Neutrophil (primary cell): ENCODE measurements at regions not wholly inside any gene's neighbourhood (a gene's known extent, or its start where the extent isn't known, plus 50 kb on each side); places are given as distances from the start of the nearest gene placed in this dataset.

Source experiments
- H3K27ac ChIP-seq: fragments of 200-600 bp; sonication (generic); 2 replicates; pipeline ENCODE4 v1.5.1; 2016; ENCODE audit warnings: mild to moderate bottlenecking, moderate library complexity
- H3K27me3 ChIP-seq: fragments of 200-600 bp; sonication (generic); 2 replicates; pipeline ENCODE4 v1.6.0; 2016; ENCODE audit warnings: mild to moderate bottlenecking
- H3K36me3 ChIP-seq: fragments of 200-600 bp; sonication (generic); 2 replicates; pipeline ENCODE4 v1.5.1; 2017
- H3K4me1 ChIP-seq, 2 experiments: fragments of 200-600 bp in 1 of 2; sonication (generic) in 1 of 2; 1 replicate in 1 of 2; 2 replicates in 1 of 2; pipeline versions ENCODE4 v1.5.1 to v1.6.1; 2013 to 2016; ENCODE audit warnings: low read depth in 1 of 2, low read length in 1 of 2, mild to moderate bottlenecking in 1 of 2, moderate library complexity in 1 of 2; ENCODE audit not compliant: control insufficient read depth in 1 of 2, insufficient read depth in 1 of 2
- H3K4me3 ChIP-seq, 2 experiments: fragments of 200-600 bp in 1 of 2; sonication (generic) in 1 of 2; 1 replicate in 1 of 2; 2 replicates in 1 of 2; pipeline ENCODE4 v1.5.1; 2013 to 2016; ENCODE audit warnings: low read depth in 1 of 2, low read length in 1 of 2, mild to moderate bottlenecking in 1 of 2, moderate library complexity in 1 of 2
- H3K9me3 ChIP-seq: fragments of 200-600 bp; sonication (generic); 2 replicates; pipeline ENCODE4 v1.5.1; 2016
- TF ChIP-seq, protein P1 (sequence below): fragments of 200-600 bp; sonication (generic); IDR thresholded peaks from 2 replicates; pipeline ENCODE4 v1.5.1; 2016; ENCODE audit warnings: antibody characterized with exemption

DNA sequence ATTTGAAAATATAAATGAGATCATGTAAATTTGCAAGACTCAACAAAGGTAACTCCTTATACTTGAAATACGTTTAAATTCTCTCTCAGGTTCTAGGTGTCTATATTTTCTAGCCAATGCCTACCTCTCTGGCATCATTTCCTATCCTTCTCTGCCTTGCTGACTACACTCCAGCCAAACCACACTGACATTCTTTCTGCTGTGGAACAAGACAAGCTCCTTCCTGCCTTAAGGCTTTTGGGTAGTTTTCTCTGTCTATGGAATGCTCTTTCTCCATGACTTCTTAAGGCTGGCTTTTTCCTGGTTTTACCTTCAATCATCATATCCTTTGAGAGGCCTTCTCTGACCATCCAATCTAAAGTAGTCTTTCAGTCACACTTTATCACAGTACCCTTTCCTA is 201.0 kb downstream of the SPRY1 start:
- H3K36me3 ChIP-seq: no peaks in the 10 kb centered on the region
- peaks cover 18 to 25% of the 10 kb centered on the region in 2 experiments for H3K4me1 ChIP-seq
- no peaks in the 10 kb centered on the region for H3K27me3 ChIP-seq
- no peak overlapping the region for H3K4me3 ChIP-seq
- H3K27ac ChIP-seq: no peak overlapping the region
- no peaks in the 10 kb centered on the region for H3K9me3 ChIP-seq
- TF ChIP-seq, protein P1, sequence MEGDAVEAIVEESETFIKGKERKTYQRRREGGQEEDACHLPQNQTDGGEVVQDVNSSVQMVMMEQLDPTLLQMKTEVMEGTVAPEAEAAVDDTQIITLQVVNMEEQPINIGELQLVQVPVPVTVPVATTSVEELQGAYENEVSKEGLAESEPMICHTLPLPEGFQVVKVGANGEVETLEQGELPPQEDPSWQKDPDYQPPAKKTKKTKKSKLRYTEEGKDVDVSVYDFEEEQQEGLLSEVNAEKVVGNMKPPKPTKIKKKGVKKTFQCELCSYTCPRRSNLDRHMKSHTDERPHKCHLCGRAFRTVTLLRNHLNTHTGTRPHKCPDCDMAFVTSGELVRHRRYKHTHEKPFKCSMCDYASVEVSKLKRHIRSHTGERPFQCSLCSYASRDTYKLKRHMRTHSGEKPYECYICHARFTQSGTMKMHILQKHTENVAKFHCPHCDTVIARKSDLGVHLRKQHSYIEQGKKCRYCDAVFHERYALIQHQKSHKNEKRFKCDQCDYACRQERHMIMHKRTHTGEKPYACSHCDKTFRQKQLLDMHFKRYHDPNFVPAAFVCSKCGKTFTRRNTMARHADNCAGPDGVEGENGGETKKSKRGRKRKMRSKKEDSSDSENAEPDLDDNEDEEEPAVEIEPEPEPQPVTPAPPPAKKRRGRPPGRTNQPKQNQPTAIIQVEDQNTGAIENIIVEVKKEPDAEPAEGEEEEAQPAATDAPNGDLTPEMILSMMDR: no peak

DNA sequence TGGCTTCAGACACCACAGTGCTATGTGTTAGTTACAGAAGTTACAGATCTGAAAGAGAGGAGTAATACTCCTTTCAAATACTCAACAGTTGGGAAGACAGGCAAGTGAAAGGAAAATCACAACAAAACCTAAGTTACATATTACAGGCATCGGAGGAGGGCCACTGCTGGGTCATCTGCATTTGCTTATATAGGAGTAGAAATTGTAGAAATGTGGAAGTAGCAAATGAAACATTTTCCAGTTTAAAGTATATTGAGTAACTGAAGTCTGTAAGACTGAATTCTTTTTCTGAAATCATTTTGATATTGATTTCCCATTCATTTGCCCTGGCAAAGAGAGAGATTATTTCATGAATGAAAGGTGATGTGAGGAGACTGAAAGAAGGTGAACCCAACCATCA is 201.7 kb downstream of the SPRY1 start:
- no peak overlapping the region for H3K4me3 ChIP-seq
- H3K36me3 ChIP-seq: no peaks in the 10 kb centered on the region
- TF ChIP-seq, protein P1: no peak
- no peaks in the 10 kb centered on the region for H3K9me3 ChIP-seq
- H3K27me3 ChIP-seq: no peaks in the 10 kb centered on the region
- no peak overlapping the region for H3K27ac ChIP-seq
- H3K4me1 ChIP-seq: peaks cover 18 to 25% of the 10 kb centered on the region in 2 experiments

DNA sequence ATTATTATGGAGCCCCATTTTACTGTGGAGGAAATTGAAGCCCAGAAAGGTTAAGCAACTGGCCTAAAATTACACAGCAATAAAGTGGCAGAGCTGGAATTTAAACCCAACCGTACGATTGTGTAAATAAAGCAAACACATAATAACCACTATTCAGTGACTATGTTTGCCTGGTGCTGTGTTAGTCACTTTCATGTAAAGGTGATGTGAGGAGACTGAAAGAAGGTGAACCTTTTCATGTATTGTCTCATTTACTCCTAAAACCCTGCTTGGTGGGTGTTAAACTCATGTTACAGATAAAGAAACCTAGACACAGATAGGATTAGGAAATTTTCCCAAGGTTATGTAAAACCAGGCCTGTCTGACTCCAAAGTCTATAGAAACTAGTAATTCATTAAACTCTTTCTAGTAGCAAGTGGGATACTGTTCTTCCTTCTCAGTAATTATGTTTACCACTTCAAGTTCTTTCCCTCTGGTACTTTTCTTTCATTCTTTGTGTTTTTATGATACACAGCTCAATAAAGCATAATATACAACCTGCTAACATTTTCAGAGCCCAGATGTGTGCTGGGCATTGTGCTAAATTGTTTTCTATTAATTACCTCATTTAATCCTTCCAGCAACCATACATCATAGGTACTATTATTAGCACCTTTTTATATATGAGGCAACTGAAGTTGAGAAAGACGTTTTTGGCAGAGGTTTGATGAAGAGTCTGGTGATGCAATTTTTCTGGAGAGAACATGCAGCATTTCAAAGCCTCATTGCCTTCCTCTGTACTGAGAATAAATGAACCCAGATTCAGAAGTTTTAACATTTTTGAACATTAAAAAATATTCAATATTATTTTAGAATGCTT is 202.7 kb downstream of the SPRY1 start:
- peaks cover 18 to 25% of the 10 kb centered on the region in 2 experiments for H3K4me1 ChIP-seq
- no peaks in the 10 kb centered on the region for H3K36me3 ChIP-seq
- TF ChIP-seq, protein P1: no peak
- no peak overlapping the region for H3K27ac ChIP-seq
- H3K9me3 ChIP-seq: no peaks in the 10 kb centered on the region
- H3K4me3 ChIP-seq: no peak overlapping the region
- no peaks in the 10 kb centered on the region for H3K27me3 ChIP-seq

DNA sequence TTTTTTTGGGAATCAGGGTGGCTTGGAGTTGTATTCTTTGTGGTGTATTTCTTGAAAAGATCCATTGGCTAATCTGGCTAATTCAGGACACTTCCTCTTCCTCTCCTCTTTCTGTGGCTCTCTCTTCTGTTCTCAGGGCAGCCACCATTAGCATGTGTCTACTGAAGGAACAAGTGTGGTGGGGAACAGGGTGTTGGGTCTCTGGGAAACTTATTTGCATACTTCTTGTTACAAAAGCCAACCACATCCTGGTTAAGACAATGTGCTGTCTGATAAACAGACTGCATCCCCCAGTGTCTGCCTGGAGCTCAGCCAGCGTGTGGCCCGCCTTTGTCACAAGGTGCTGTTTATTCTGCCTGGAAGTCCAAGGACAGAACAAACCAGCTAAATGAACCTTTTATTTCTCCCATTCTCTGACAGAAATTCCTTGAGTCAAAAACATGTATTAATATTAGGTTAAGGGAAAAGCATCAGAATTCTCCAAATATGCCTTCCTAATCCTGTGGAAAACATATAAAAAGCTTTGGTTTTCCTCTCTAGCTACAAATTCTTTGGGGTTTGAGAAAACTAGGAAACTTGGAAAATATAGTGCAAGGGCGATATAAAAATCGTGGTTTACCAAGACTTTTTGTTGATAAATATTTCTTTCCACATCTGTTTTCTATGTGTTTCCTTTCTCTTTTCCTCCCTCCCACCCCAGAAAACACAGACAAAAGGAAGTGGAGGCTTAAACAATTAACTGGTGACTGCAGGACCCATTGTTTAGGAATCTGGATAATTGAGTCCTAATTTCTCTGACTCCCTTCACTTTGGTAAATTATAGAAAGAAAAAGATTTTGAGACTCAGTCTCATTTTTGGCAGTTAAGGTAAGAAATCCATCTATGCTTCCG is 203.6 kb downstream of the SPRY1 start:
- TF ChIP-seq, protein P1: no peak
- Histone ChIP-seq H3K9me3 (no peaks in the 10 kb centered on the region), H3K4me1 (peaks cover 18 to 25% of the 10 kb centered on the region in 2 experiments), H3K36me3 (no peaks in the 10 kb centered on the region), H3K27me3 (no peaks in the 10 kb centered on the region), H3K4me3 (no peak overlapping the region), H3K27ac (no peak overlapping the region)

DNA sequence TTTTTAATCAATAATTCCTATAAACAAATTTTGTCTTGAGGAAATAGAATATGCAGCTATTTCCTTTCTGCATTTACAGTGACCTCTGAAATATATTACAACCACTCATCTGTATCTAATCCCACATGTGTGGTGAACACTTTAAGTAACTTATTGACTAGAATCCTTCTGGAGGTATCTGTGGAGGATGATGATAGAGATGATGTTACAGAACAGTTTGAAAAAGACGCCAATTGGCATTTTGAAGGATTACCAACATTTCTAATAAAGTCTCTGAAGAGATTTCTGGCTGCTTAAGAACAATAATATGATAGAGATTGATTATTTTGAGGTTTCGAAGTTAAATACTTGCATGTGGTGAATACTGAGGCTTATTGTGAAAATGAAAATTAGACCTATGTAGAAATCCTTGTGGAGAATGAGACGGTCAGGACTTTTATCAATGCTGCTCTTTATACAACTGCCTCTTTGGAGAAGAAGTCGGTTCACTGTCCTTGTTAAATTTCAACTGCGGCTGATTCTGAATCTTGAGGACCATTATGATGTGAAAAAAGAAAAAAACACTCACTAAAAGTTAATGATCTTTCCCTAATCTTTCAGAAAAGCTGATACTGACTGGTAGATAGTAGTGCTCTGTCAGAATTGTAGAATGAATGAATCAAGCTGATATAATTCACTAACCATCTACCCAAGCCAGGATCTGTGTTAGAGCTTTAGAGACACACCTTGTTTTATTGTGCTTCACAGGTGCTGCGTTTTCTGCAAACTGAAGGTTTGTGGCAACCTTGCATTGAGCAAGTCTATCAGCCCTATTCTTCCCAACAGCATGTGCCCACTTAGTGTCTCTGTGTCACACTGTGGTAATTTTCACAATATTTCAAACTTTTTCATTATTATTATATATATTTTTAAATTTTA is 204.7 kb downstream of the SPRY1 start:
- no peaks in the 10 kb centered on the region for H3K9me3 ChIP-seq
- no peaks in the 10 kb centered on the region for H3K36me3 ChIP-seq
- no peaks in the 10 kb centered on the region for H3K27me3 ChIP-seq
- no peak overlapping the region for H3K4me3 ChIP-seq
- TF ChIP-seq, protein P1: no peak
- peaks cover 18 to 26% of the 10 kb centered on the region in 2 experiments for H3K4me1 ChIP-seq
- H3K27ac ChIP-seq: no peak overlapping the region
